Hepatocyte (in vitro differentiated cells): ENCODE measurements at regions not wholly inside any gene's neighbourhood (a gene's known extent, or its start where the extent isn't known, plus 50 kb on each side); places are given as distances from the start of the nearest gene placed in this dataset.

Experiments used
- CTCF ChIP-seq: fragments of 200-600 bp; sonication (generic); IDR thresholded peaks from 2 replicates; pipeline ENCODE4 v1.5.1; 2016; ENCODE audit warnings: antibody characterized with exemption, mild to moderate bottlenecking; ENCODE audit not compliant: poor library complexity
- EZH2 ChIP-seq: fragments of 200-600 bp; sonication (generic); IDR thresholded peaks from 2 replicates; pipeline ENCODE4 v1.6.1; 2016; ENCODE audit warnings: antibody characterized with exemption, mild to moderate bottlenecking, borderline replicate concordance

- TF ChIP-seq CTCF (peak; percentile 90), EZH2 (no peak)
These were observed 217.1 kb upstream of the TPRG1 start for GRCh38 chr3:188954590-188955208.
